Stomach (tissue), 8 donors: ENCODE measurements at regions not wholly inside any gene's neighbourhood (a gene's known extent, or its start where the extent isn't known, plus 50 kb on each side); places are given as distances from the start of the nearest gene placed in this dataset.

Experiments used
- DNase-seq, 2 donors: peaks; one replicate each; pipeline versions ENCODE4 v3.0.0 to v3.0.0-alpha.2; 2013 to 2019
- H3K27ac ChIP-seq, 5 donors: fragments of 200-600 bp in 4 of 5; sonication (generic) in 4 of 5; one replicate each; pipeline ENCODE4 v1.5.1; 2013 to 2019; ENCODE audit warnings: mild to moderate bottlenecking in 1 of 5, moderate library complexity in 1 of 5
- H3K27me3 ChIP-seq, 3 donors: fragments of 200-600 bp; sonication (generic); one replicate each; pipeline ENCODE4 v1.5.1; 2017 to 2019; ENCODE audit warnings: mixed run types in 1 of 3
- H3K36me3 ChIP-seq, 4 donors: fragments of 200-600 bp; sonication (generic); 1 replicate in 3 of 4; 2 replicates in 1 of 4; pipeline ENCODE4 v1.5.1; 2016 to 2019
- H3K4me1 ChIP-seq, 4 donors: fragments of 200-600 bp; sonication (generic); one replicate each; pipeline ENCODE4 v1.5.1; 2016 to 2019
- H3K4me3 ChIP-seq, 4 donors: fragments of 200-600 bp; sonication (generic) in 3 of 4; one replicate each; pipeline ENCODE4 v1.5.1; 2016 to 2019; ENCODE audit warnings: mild to moderate bottlenecking in 1 of 4
- H3K9me3 ChIP-seq, 4 donors: fragments of 200-600 bp; sonication (generic); one replicate each; pipeline ENCODE4 v1.5.1; 2016 to 2019
- EP300 ChIP-seq: sonication (generic); formaldehyde crosslinking; IDR thresholded peaks from one replicate; pipeline ENCODE4 v1.6.1; 2017; ENCODE audit warnings: antibody characterized with exemption
- POLR2A ChIP-seq, 4 donors: fragments of 450-650 bp; IDR thresholded peaks; one replicate each; pipeline ENCODE4 v1.6.1; 2016; ENCODE audit warnings: antibody characterized with exemption in 4 of 4, control low read depth in 2 of 4, mild to moderate bottlenecking in 1 of 4, moderate library complexity in 1 of 4
- POLR2AphosphoS5 ChIP-seq, 3 donors: sonication (generic); formaldehyde crosslinking; IDR thresholded peaks; one replicate each; pipeline ENCODE4 v1.6.1; 2016; ENCODE audit warnings: antibody characterized with exemption in 3 of 3
- WGBS, 5 donors: extraction: QIAGEN DNeasy Blood & Tissue Kit in 3 of 5; methylation state at CpG; one replicate each; pipeline versions ENCODE4 v1.1.5 to v1.1.7; 2013 to 2018; 5-methylcytosine and 5-hydroxymethylcytosine counted together
- intact Hi-C: fragments of 100-400 bp; cut with DNase I; formaldehyde crosslinking; loops from one replicate; pipeline ENCODE4 v1.15.1; 2023; ENCODE audit warnings: low total_unique reads
- TF ChIP-seq, protein P1 (sequence below), 7 experiments: fragments of 450-650 bp in 4 of 7; fragments of 200-600 bp in 3 of 7; sonication (generic) in 3 of 7; IDR thresholded peaks; one replicate each; pipeline ENCODE4 v1.5.1; 2016 to 2019; ENCODE audit warnings: antibody characterized with exemption in 7 of 7, control low read depth in 2 of 7, mild to moderate bottlenecking in 1 of 7
- donor health status: healthy with polysubstance abuse.
- donor health status: Bipolar disorder and iron deficiency.
- donor health status: healthy.

DNA sequence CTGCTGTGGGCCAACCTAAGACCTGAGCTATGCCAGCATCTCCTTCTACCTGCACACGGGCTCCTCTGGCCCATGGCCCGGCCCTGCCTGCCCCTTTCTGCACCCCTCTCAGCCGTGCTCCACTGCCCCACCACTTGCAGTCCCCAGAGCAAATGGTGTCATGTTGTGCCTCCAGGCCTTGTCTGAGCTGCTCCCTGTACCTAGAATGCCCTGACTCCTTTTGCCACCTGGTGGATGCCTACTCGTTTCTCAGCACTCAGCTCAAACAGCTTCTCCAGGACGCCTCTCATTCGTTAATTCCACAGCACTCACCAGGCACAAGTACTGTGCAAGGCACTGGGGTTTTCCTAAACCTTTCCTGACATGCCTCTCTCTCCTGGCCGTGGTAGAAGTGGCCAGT is 63.2 kb upstream of the PNMA1 start:
- Histone ChIP-seq H3K9me3 (no peaks in the 10 kb centered on the region), H3K4me1 (peaks cover 34 to 83% (median 65%) of the 10 kb centered on the region in 4 donors), H3K36me3 (no peaks in the 10 kb centered on the region), H3K27me3 (no peaks in the 10 kb centered on the region), H3K4me3 (no peak overlapping the region), H3K27ac (peak overlapping the region in 1 of 5 donors; percentile 46)
- intact Hi-C loops = no loop called here
- peak in 1 of 2 donors; percentile 65 for DNase-seq
- 36 to 56% (median 53%) methylated on average over 7 of the region's 7 CpGs for WGBS, 5 donors
- no peak for TF ChIP-seq POLR2A (IDR thresholded peaks at IDR 0.05)
- TF ChIP-seq, protein P1, sequence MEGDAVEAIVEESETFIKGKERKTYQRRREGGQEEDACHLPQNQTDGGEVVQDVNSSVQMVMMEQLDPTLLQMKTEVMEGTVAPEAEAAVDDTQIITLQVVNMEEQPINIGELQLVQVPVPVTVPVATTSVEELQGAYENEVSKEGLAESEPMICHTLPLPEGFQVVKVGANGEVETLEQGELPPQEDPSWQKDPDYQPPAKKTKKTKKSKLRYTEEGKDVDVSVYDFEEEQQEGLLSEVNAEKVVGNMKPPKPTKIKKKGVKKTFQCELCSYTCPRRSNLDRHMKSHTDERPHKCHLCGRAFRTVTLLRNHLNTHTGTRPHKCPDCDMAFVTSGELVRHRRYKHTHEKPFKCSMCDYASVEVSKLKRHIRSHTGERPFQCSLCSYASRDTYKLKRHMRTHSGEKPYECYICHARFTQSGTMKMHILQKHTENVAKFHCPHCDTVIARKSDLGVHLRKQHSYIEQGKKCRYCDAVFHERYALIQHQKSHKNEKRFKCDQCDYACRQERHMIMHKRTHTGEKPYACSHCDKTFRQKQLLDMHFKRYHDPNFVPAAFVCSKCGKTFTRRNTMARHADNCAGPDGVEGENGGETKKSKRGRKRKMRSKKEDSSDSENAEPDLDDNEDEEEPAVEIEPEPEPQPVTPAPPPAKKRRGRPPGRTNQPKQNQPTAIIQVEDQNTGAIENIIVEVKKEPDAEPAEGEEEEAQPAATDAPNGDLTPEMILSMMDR (IDR thresholded peaks at IDR 0.05) = peak in 2 of 7 experiments; percentile 34 to 46

DNA sequence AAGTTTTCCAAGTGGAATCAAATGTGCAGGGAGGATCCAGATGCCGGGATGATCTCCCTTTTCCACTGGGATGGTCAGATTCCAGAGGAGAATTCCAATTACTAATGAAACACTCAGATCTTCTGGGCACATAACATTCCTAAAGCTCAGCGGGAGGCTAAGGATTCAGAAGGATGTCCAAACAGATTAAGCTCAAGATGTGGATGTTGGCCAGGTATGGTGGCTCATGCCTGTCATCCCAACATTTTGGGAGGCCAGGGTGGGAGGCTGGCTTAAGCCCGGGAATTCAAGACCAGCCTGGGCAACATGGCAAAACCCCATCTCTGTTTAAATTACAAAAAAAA is 62.0 kb upstream of the PNMA1 start:
- intact Hi-C loops = no loop called here
- TF ChIP-seq EP300 (no peak), POLR2AphosphoS5 (IDR thresholded peaks at IDR 0.05) (no peak), POLR2A (IDR thresholded peaks at IDR 0.05) (no peak)
- TF ChIP-seq, protein P1 (IDR thresholded peaks at IDR 0.05) = no peak
- no peak for DNase-seq
- 60 to 85% (median 79%) methylated on average over 3 of the region's 3 CpGs for WGBS, 5 donors
- Histone ChIP-seq H3K4me1 (peaks cover 46 to 87% (median 73%) of the 10 kb centered on the region in 4 donors), H3K9me3 (no peaks in the 10 kb centered on the region), H3K36me3 (no peaks in the 10 kb centered on the region), H3K4me3 (no peak overlapping the region), H3K27me3 (no peaks in the 10 kb centered on the region), H3K27ac (peak overlapping the region in 4 of 5 donors; percentile 55 to 84 (median 69))

DNA sequence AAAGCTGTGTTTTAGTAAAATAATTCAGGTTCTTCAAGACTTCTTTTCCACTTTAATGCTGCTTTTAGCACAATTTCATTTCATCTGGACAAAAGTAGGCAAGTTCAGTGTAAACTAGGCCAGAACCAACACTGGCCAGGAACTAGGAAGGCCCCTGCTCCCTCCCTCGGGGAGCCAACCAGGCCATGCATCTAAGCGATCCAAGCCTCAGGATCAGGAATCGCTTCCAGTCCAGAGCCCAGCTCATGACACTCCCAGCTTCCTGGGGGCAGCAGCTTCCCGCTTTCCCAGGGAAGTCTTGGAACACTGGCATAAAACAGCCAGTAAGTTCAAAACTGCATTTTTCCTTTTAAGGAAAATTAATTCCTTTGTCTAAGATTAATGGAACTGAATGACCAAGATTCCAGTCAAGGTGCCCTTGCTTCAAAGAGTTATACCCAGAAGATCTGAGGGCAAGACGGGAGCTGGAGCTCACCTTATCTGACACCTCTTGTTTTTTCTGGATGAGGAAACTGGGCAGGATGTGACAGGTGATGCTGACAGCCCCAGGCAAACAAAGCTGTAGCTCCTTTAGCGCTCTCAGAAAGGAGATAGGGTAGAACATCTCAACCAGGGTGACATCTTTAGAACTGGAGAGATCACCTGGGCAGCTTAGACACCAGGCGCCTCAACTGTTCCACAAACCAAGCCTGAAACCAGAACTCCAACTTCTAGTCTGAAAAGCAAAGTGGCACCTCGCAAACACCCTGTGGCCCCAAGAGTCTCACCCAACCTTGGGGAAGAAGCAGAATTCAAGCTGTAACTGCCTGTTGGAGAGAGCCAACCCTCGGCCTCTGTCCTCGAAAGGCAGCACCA is 61.4 kb upstream of the PNMA1 start:
- Histone ChIP-seq H3K4me3 (no peak overlapping the region), H3K27me3 (no peaks in the 10 kb centered on the region), H3K27ac (peak overlapping the region; percentile 18 to 84 (median 57)), H3K9me3 (no peaks in the 10 kb centered on the region), H3K4me1 (peaks cover 52 to 91% (median 78%) of the 10 kb centered on the region in 4 donors), H3K36me3 (no peaks in the 10 kb centered on the region)
- 78 to 85% (median 79%) methylated on average over 10 of the region's 10 CpGs for WGBS, 5 donors
- TF ChIP-seq, protein P1 (IDR thresholded peaks at IDR 0.05) = no peak
- TF ChIP-seq EP300 (no peak), POLR2A (IDR thresholded peaks at IDR 0.05) (no peak), POLR2AphosphoS5 (IDR thresholded peaks at IDR 0.05) (no peak)
- DNase-seq = no peak
- intact Hi-C loops = no loop called here

DNA sequence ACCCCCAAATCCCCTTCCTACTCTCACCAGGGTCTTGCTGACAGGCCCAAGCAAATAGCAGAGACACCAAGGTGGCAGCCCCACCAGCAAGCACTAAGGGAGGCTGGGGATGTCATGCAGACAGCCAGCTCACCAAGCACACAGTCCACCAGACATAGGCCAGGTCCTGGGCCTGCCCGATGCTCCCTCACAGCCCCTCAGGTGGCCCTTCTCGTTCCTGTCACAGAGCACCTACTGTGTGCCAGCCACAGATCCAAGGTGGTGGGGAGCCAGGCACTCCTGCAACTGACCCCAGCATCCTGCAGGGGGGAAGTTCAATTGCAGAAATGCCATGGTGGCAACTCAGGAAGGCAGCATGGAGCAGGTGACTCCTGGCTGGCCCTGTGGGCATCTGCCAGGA is 60.5 kb upstream of the PNMA1 start:
- WGBS, 5 donors = 74 to 82% (median 79%) methylated on average over 2 of the region's 2 CpGs
- Histone ChIP-seq H3K27me3 (no peaks in the 10 kb centered on the region), H3K9me3 (no peaks in the 10 kb centered on the region), H3K36me3 (no peaks in the 10 kb centered on the region), H3K4me3 (no peak overlapping the region), H3K4me1 (peaks cover 56 to 95% (median 83%) of the 10 kb centered on the region in 4 donors), H3K27ac (peak overlapping the region in 4 of 5 donors; percentile 55 to 84 (median 69))
- DNase-seq = no peak
- intact Hi-C loops = no loop called here
- TF ChIP-seq POLR2AphosphoS5 (IDR thresholded peaks at IDR 0.05) = no peak
- no peak for TF ChIP-seq POLR2A (IDR thresholded peaks at IDR 0.05)
- TF ChIP-seq EP300 = no peak
- TF ChIP-seq, protein P1 (IDR thresholded peaks at IDR 0.05) = no peak
